Occipital lobe (tissue), 1 donor: ENCODE measurements at regions not wholly inside any gene's neighbourhood (a gene's known extent, or its start where the extent isn't known, plus 50 kb on each side); places are given as distances from the start of the nearest gene placed in this dataset.
"Not testable (repeated sequence)": the region's sequence is repeated elsewhere in the genome, so short reads cannot be mapped to it uniquely, and the experiment has no call there.

Experiments
- DNase-seq: peaks from one replicate; lab custom pipeline; 2025; lab: John Stamatoyannopoulos, UW

GRCh38 chr14:88983755-88984154 is 159.3 kb downstream of the TTC8 start:
- no peak for DNase-seq

GRCh38 chr14:88985654-88986053 is 161.2 kb downstream of the TTC8 start:
- no peak for DNase-seq

GRCh38 chr14:88986146-88986841 is 161.8 kb downstream of the TTC8 start:
- DNase-seq = no peak

GRCh38 chr14:88986908-88987307 is 162.5 kb downstream of the TTC8 start:
- DNase-seq = not testable (repeated sequence)

GRCh38 chr14:88987516-88987915 is 163.1 kb downstream of the TTC8 start:
- no peak for DNase-seq

- DNase-seq = no peak
These were observed 165.5 kb downstream of the TTC8 start for GRCh38 chr14:88989911-88990310.

- no peak for DNase-seq
These were observed 166.4 kb downstream of the TTC8 start for GRCh38 chr14:88990856-88991255.

GRCh38 chr14:88992011-88992410 is 167.6 kb downstream of the TTC8 start:
- no peak for DNase-seq

- no peak for DNase-seq
These were observed 169.5 kb downstream of the TTC8 start for GRCh38 chr14:88993946-88994345.

- no peak for DNase-seq
These were observed 171.2 kb downstream of the TTC8 start for GRCh38 chr14:88995437-88996198.

GRCh38 chr14:88998027-88998426 is 173.6 kb downstream of the TTC8 start:
- DNase-seq = no peak

GRCh38 chr14:88999137-88999536 is 174.7 kb downstream of the TTC8 start:
- DNase-seq = no peak

GRCh38 chr14:89000007-89000942 is 175.8 kb downstream of the TTC8 start:
- DNase-seq = no peak

GRCh38 chr14:89004166-89004565 is 179.7 kb downstream of the TTC8 start:
- DNase-seq = no peak

- no peak for DNase-seq
These were observed 183.5 kb downstream of the TTC8 start for GRCh38 chr14:89007906-89008305.

- DNase-seq = no peak
These were observed 187.2 kb downstream of the TTC8 start for GRCh38 chr14:89011355-89012281.

GRCh38 chr14:89012282-89013097 is 188.0 kb downstream of the TTC8 start:
- DNase-seq = no peak

GRCh38 chr14:89013098-89013504 is 188.7 kb downstream of the TTC8 start:
- no peak for DNase-seq

GRCh38 chr14:89013698-89014568 is 189.5 kb downstream of the TTC8 start:
- no peak for DNase-seq
